ENCODE measurements at regions not wholly inside any gene's neighbourhood (a gene's known extent, or its start where the extent isn't known, plus 50 kb on each side); places are given as distances from the start of the nearest gene placed in this dataset.
A peak's percentile ranks its signal among the peaks of the same experiment; 100 is the strongest.

- peak; percentile 22 for DNase-seq
Measured at GRCh38 chr10:78630944-78631838, 437.6 kb upstream of the ZMIZ1 start.

GRCh38 chr10:78634389-78634815 lies 434.4 kb upstream of the ZMIZ1 start:
- no peak for DNase-seq

- DNase-seq: no peak
Measured at GRCh38 chr10:78634835-78635234, 433.9 kb upstream of the ZMIZ1 start.

- no peak for DNase-seq
Measured at GRCh38 chr10:78639629-78640028, 429.1 kb upstream of the ZMIZ1 start.

GRCh38 chr10:78640796-78641636 lies 427.8 kb upstream of the ZMIZ1 start:
- no peak for DNase-seq

GRCh38 chr10:78641693-78642092 lies 427.1 kb upstream of the ZMIZ1 start:
- no peak for DNase-seq

GRCh38 chr10:78642269-78642816 lies 426.4 kb upstream of the ZMIZ1 start:
- no peak for DNase-seq

GRCh38 chr10:78643513-78643912 lies 425.3 kb upstream of the ZMIZ1 start:
- no peak for DNase-seq

GRCh38 chr10:78644550-78644949 lies 424.2 kb upstream of the ZMIZ1 start:
- DNase-seq: no peak

- no peak for DNase-seq
Measured at GRCh38 chr10:78645169-78645686, 423.5 kb upstream of the ZMIZ1 start.

- no peak for DNase-seq
Measured at GRCh38 chr10:78645975-78646374, 422.8 kb upstream of the ZMIZ1 start.

- no peak for DNase-seq
Measured at GRCh38 chr10:78648256-78648860, 420.4 kb upstream of the ZMIZ1 start.

- DNase-seq: no peak
Measured at GRCh38 chr10:78649429-78649828, 419.3 kb upstream of the ZMIZ1 start.

GRCh38 chr10:78650122-78650521 lies 418.6 kb upstream of the ZMIZ1 start:
- DNase-seq: no peak

GRCh38 chr10:78651287-78651686 lies 417.5 kb upstream of the ZMIZ1 start:
- DNase-seq: no peak

GRCh38 chr10:78653555-78653954 lies 415.2 kb upstream of the ZMIZ1 start:
- DNase-seq: no peak

GRCh38 chr10:78654047-78654590 lies 414.6 kb upstream of the ZMIZ1 start:
- no peak for DNase-seq

- no peak for DNase-seq
Measured at GRCh38 chr10:78655979-78656378, 412.8 kb upstream of the ZMIZ1 start.

GRCh38 chr10:78656417-78657162 lies 412.2 kb upstream of the ZMIZ1 start:
- peak; percentile 24 for DNase-seq

GRCh38 chr10:78657163-78657861 lies 411.5 kb upstream of the ZMIZ1 start:
- DNase-seq: peak; percentile 21

- no peak for DNase-seq
Measured at GRCh38 chr10:78657862-78658165, 411.0 kb upstream of the ZMIZ1 start.
